Neuronal stem cell (in vitro differentiated cells): ENCODE measurements at regions not wholly inside any gene's neighbourhood (a gene's known extent, or its start where the extent isn't known, plus 50 kb on each side); places are given as distances from the start of the nearest gene placed in this dataset.

ENCODE experiments used
- DNase-seq: peaks from one replicate; pipeline ENCODE4 v3.0.0-alpha.2; 2013; ENCODE audit warnings: low spot score
- H2AFZ ChIP-seq: one replicate; pipeline ENCODE4 v1.6.1; 2013; ENCODE audit warnings: mild to moderate bottlenecking, low read length, inconsistent platforms
- H2AK5ac ChIP-seq: 2 replicates; pipeline ENCODE4 v1.6.1; 2013; ENCODE audit warnings: low read depth, mild to moderate bottlenecking, inconsistent platforms, low read length, moderate library complexity, mixed read lengths
- H2BK120ac ChIP-seq: 2 replicates; pipeline ENCODE4 v1.6.1; 2013; ENCODE audit warnings: low read depth, mild to moderate bottlenecking, inconsistent platforms, low read length, moderate library complexity, mixed read lengths
- H2BK12ac ChIP-seq: one replicate; pipeline ENCODE4 v1.6.1; 2013; ENCODE audit warnings: low read length, inconsistent platforms
- H2BK15ac ChIP-seq: 2 replicates; pipeline ENCODE4 v1.6.1; 2013; ENCODE audit warnings: mild to moderate bottlenecking, low read length, inconsistent platforms, mixed read lengths
- H2BK5ac ChIP-seq: one replicate; pipeline ENCODE4 v1.6.1; 2013; ENCODE audit warnings: inconsistent platforms, mild to moderate bottlenecking, low read length, moderate library complexity
- H3K14ac ChIP-seq: one replicate; pipeline ENCODE4 v1.6.1; 2013; ENCODE audit warnings: low read length, inconsistent platforms
- H3K18ac ChIP-seq: 2 replicates; pipeline ENCODE4 v1.6.1; 2013; ENCODE audit warnings: low read length, inconsistent platforms
- H3K23ac ChIP-seq: 2 replicates; pipeline ENCODE4 v1.6.1; 2013; ENCODE audit warnings: low read depth, mild to moderate bottlenecking, mixed read lengths, low read length, inconsistent platforms; ENCODE audit not compliant: poor library complexity
- H3K27ac ChIP-seq: replicated peaks from 3 replicates; pipeline ENCODE4 v1.5.1; 2013; ENCODE audit warnings: low read length, inconsistent platforms
- H3K27me3 ChIP-seq, 3 experiments: 2 replicates each; pipeline ENCODE4 v1.6.1; 2013; ENCODE audit warnings: low read length in 3 of 3, mild to moderate bottlenecking in 2 of 3, inconsistent platforms in 1 of 3, low read depth in 1 of 3, mixed read lengths in 1 of 3, moderate library complexity in 1 of 3; ENCODE audit not compliant: control insufficient read depth in 3 of 3, insufficient read depth in 3 of 3
- H3K36me3 ChIP-seq, 2 donors: replicated peaks in 1 of 2; 2 replicates each; pipeline ENCODE4 v1.6.1; 2013; ENCODE audit warnings: low read length in 2 of 2; ENCODE audit not compliant: control insufficient read depth in 2 of 2, insufficient read depth in 2 of 2
- H3K4ac ChIP-seq: 2 replicates; pipeline ENCODE4 v1.6.1; 2013; ENCODE audit warnings: inconsistent platforms, mild to moderate bottlenecking, low read length, moderate library complexity
- H3K4me1 ChIP-seq, 2 donors: 1 replicate in 1 of 2; 2 replicates in 1 of 2; pipeline ENCODE4 v1.6.1; 2013; ENCODE audit warnings: low read length in 2 of 2, low read depth in 1 of 2; ENCODE audit not compliant: control insufficient read depth in 2 of 2, insufficient read depth in 1 of 2
- H3K4me2 ChIP-seq: one replicate; pipeline ENCODE4 v1.6.1; 2013; ENCODE audit warnings: mild to moderate bottlenecking, low read length, inconsistent platforms; ENCODE audit not compliant: insufficient read depth, poor library complexity, severe bottlenecking
- H3K4me3 ChIP-seq, 2 donors: 2 replicates each; pipeline ENCODE4 v1.5.1; 2013; ENCODE audit warnings: low read length in 2 of 2, mild to moderate bottlenecking in 2 of 2, inconsistent platforms in 1 of 2, moderate library complexity in 1 of 2
- H3K79me1 ChIP-seq: one replicate; pipeline ENCODE4 v1.6.1; 2013; ENCODE audit warnings: low read depth, mild to moderate bottlenecking, inconsistent platforms, low read length, moderate library complexity
- H3K9ac ChIP-seq: one replicate; pipeline ENCODE4 v1.6.1; 2013; ENCODE audit warnings: mild to moderate bottlenecking, low read depth, low read length, inconsistent platforms; ENCODE audit not compliant: poor library complexity
- H3K9me3 ChIP-seq, 2 donors: replicated peaks in 1 of 2; 2 replicates each; pipeline versions ENCODE3 to v1.6.1; 2013; ENCODE audit warnings: low read length in 2 of 2, mild to moderate bottlenecking in 2 of 2, inconsistent platforms in 1 of 2, low read depth in 1 of 2, mixed read lengths in 1 of 2, moderate library complexity in 1 of 2; ENCODE audit not compliant: control insufficient read depth in 2 of 2, insufficient read depth in 1 of 2
- H4K8ac ChIP-seq: one replicate; pipeline ENCODE4 v1.6.1; 2013; ENCODE audit warnings: low read depth, mild to moderate bottlenecking, inconsistent platforms, low read length, moderate library complexity
- H4K91ac ChIP-seq: one replicate; pipeline ENCODE4 v1.6.1; 2013; ENCODE audit warnings: low read length, low read depth, mild to moderate bottlenecking, inconsistent platforms; ENCODE audit not compliant: poor library complexity
- WGBS, 2 donors: extraction: QIAGEN DNeasy Blood & Tissue Kit; methylation state at CpG; one replicate each; pipeline ENCODE4 v1.1.7; 2013; ENCODE audit warnings: missing lambda C conversion rate in 2 of 2, mixed read lengths in 1 of 2; ENCODE audit not compliant: insufficient read length in 2 of 2, insufficient replicate concordance in 1 of 2; ENCODE audit errors: extremely low coverage in 2 of 2; 5-methylcytosine and 5-hydroxymethylcytosine counted together

DNA sequence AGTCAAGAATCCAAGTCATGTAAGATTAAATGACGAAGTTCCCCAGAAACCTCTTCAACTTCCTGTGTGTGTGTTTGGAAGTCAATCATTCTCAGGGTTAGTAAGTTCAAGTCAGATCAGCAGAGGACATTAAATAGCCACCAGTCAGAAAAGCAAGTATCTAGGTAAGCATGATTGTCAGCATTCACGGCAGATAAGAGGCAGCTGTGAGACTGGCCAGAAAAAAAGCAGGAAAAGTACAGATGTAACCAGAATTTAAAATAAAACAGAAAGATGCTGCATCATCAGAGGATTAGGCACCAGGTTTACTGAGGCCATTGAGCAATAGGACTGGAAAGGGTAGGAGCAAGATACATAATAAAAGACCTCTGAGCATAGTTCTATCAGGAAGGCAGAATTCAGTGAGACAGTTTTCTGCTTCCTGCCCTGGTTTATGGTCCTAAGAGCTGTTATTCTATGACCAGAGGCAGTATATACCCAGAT, 606.9 kb downstream of the FSCB start:
- Histone ChIP-seq H3K27me3 (no peaks in the 10 kb centered on the region), H3K4me3 (no peak overlapping the region), H4K91ac (no peak overlapping the region), H3K36me3 (no peaks in the 10 kb centered on the region), H2BK120ac (no peak overlapping the region), H3K14ac (no peak overlapping the region), H3K9ac (no peak overlapping the region), H3K79me1 (no peaks in the 10 kb centered on the region), H2BK15ac (no peak overlapping the region), H3K9me3 (no peaks in the 10 kb centered on the region), H3K27ac (no peak overlapping the region), H3K18ac (no peak overlapping the region), H2BK5ac (no peak overlapping the region), H2AK5ac (no peak overlapping the region), H3K4me1 (no peaks in the 10 kb centered on the region), H4K8ac (no peak overlapping the region), H3K23ac (no peak overlapping the region), H2AFZ (no peak overlapping the region), H3K4me2 (no peak overlapping the region), H2BK12ac (no peak overlapping the region), H3K4ac (no peak overlapping the region)
- WGBS, 2 donors = no CpG with 5 or more reads among the region's 2 CpGs
- no peak for DNase-seq

DNA sequence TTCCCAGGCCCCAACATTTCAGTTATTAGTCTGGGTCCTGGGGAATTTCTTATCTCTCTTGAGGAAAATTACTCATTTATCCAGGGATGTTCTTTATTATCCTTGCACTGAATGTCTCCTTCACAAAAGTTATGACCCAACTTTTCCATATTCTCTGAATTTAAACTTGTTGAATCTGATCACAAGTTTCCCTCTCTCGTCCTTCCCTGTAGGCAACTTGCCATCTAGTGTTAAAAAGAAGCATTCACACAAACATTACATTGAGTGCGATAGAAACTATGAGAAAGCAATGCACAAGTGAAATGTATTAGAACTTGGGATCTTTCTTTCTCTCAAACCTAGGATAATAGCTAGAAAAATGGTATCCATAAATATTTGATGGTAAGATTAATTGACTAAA, 608.4 kb downstream of the FSCB start:
- no peak for DNase-seq
- H3K9ac ChIP-seq = no peak overlapping the region

DNA sequence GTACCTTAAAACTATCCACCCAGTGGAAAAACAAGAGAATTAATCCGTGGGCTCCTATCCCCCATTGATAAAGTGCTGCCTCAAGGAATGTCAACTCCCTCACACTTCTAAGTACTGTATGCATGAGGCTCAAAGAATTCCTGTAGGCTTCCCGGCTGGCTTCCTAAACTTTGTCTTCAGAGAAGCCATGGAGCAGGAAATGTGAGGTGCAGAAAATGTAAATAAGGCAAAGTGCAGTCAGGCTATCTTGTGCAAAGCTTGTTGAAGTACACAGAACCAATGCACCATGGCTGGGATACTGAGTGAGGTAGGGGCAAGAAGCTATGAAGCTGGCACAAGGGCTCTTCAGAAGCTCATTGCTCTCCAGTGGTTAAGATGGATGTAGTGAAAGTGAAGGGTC, 611.0 kb downstream of the FSCB start:
- no peak overlapping the region for H2BK12ac ChIP-seq
- no peak overlapping the region for H3K23ac ChIP-seq
- no peaks in the 10 kb centered on the region for H3K27me3 ChIP-seq
- H3K36me3 ChIP-seq = no peaks in the 10 kb centered on the region
- H4K8ac ChIP-seq = no peak overlapping the region
- no peak overlapping the region for H2BK5ac ChIP-seq
- no peak overlapping the region for H2AFZ ChIP-seq
- no peak overlapping the region for H2BK120ac ChIP-seq
- H4K91ac ChIP-seq = no peak overlapping the region
- no peaks in the 10 kb centered on the region for H3K4me1 ChIP-seq
- no peak overlapping the region for H3K4me2 ChIP-seq
- no peak overlapping the region for H2BK15ac ChIP-seq
- H3K79me1 ChIP-seq = no peaks in the 10 kb centered on the region
- no peak overlapping the region for H3K4ac ChIP-seq
- no CpG with 5 or more reads among the region's 2 CpGs for WGBS, 2 donors
- no peaks in the 10 kb centered on the region for H3K9me3 ChIP-seq
- no peak overlapping the region for H3K18ac ChIP-seq
- no peak overlapping the region for H3K4me3 ChIP-seq
- no peak overlapping the region for H2AK5ac ChIP-seq
- H3K27ac ChIP-seq = no peak overlapping the region
- no peak for DNase-seq
- no peak overlapping the region for H3K9ac ChIP-seq
- H3K14ac ChIP-seq = no peak overlapping the region

More for the DNA sequence above, 608.4 kb downstream of the FSCB start:
- WGBS, 2 donors = no CpG with 5 or more reads among the region's 2 CpGs
- no peak overlapping the region for H3K4ac ChIP-seq
- no peaks in the 10 kb centered on the region for H3K36me3 ChIP-seq
- H3K9me3 ChIP-seq = no peaks in the 10 kb centered on the region
- no peak overlapping the region for H3K14ac ChIP-seq
- no peak overlapping the region for H3K4me3 ChIP-seq
- H3K4me1 ChIP-seq = no peaks in the 10 kb centered on the region
- H4K8ac ChIP-seq = no peak overlapping the region
- no peak overlapping the region for H2BK15ac ChIP-seq
- no peak overlapping the region for H4K91ac ChIP-seq
- H3K23ac ChIP-seq = no peak overlapping the region
- no peaks in the 10 kb centered on the region for H3K27me3 ChIP-seq
- H2AK5ac ChIP-seq = no peak overlapping the region
- no peak overlapping the region for H2AFZ ChIP-seq
- H3K79me1 ChIP-seq = no peaks in the 10 kb centered on the region
- no peak overlapping the region for H2BK5ac ChIP-seq
- H3K18ac ChIP-seq = no peak overlapping the region
- H2BK12ac ChIP-seq = no peak overlapping the region
- no peak overlapping the region for H2BK120ac ChIP-seq
- H3K27ac ChIP-seq = no peak overlapping the region
- H3K4me2 ChIP-seq = no peak overlapping the region

DNA sequence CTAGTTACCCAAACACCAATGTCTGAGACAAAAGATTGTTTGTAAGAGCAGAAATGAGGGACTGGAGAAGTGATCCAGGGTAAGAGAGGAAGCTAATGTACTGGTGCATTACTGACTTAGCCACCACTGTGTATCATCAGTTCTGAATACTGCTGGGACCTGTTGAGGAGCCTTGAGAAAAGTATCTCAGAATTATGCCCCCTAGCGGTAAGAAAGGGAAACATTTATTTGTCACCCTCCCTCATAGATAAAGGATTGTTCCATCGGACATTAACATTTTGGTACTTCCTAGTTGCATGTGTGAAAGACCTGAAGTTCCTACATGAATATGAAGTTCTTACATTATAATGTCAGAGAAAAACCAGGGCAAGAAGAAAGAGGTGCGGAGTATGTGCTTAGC, 612.5 kb downstream of the FSCB start:
- no peak overlapping the region for H4K91ac ChIP-seq

More for the DNA sequence above, 612.5 kb downstream of the FSCB start:
- H2AK5ac ChIP-seq = no peak overlapping the region
- no peak overlapping the region for H2BK5ac ChIP-seq
- no peak for DNase-seq
- no CpG with 5 or more reads among the region's 3 CpGs for WGBS, 2 donors
- no peaks in the 10 kb centered on the region for H3K36me3 ChIP-seq
- H3K14ac ChIP-seq = no peak overlapping the region
- no peak overlapping the region for H3K4ac ChIP-seq
- no peak overlapping the region for H3K18ac ChIP-seq
- H3K4me2 ChIP-seq = no peak overlapping the region
- no peak overlapping the region for H2BK12ac ChIP-seq
- no peak overlapping the region for H3K9ac ChIP-seq
- H3K27ac ChIP-seq = no peak overlapping the region
- H3K4me3 ChIP-seq = no peak overlapping the region
- H2BK15ac ChIP-seq = no peak overlapping the region
- H2AFZ ChIP-seq = no peak overlapping the region
- H2BK120ac ChIP-seq = no peak overlapping the region
- H3K79me1 ChIP-seq = no peaks in the 10 kb centered on the region
- no peaks in the 10 kb centered on the region for H3K4me1 ChIP-seq
- H3K27me3 ChIP-seq = no peaks in the 10 kb centered on the region
- H3K23ac ChIP-seq = no peak overlapping the region
- no peaks in the 10 kb centered on the region for H3K9me3 ChIP-seq
- no peak overlapping the region for H4K8ac ChIP-seq
